Fibroblast of the aortic adventitia (primary cell): ENCODE measurements at regions not wholly inside any gene's neighbourhood (a gene's known extent, or its start where the extent isn't known, plus 50 kb on each side); places are given as distances from the start of the nearest gene placed in this dataset.
"Not testable (repeated sequence)": the region's sequence is repeated elsewhere in the genome, so short reads cannot be mapped to it uniquely, and the experiment has no call there.

Source experiments
- DNase-seq: peaks from one replicate; pipeline ENCODE4 v3.0.0-alpha.2; 2010; ENCODE audit warnings: low read depth
- H3K4me3 ChIP-seq: 2 replicates; pipeline ENCODE4 v1.5.1; 2011; ENCODE audit warnings: low read depth, mild to moderate bottlenecking, control low read depth, low read length, moderate library complexity
- CTCF ChIP-seq: IDR thresholded peaks from 2 replicates; pipeline ENCODE4 v1.5.1; 2011; ENCODE audit warnings: mild to moderate bottlenecking, low read length, control low read depth, inconsistent platforms; ENCODE audit not compliant: insufficient read depth

GRCh38 chr21:23812485-23812884, 1794.8 kb downstream of the MRPL39 start:
- TF ChIP-seq CTCF = no peak
- DNase-seq = no peak
- H3K4me3 ChIP-seq = no peak overlapping the region

GRCh38 chr21:23811805-23812204, 1795.5 kb downstream of the MRPL39 start:
- no peak for DNase-seq
- TF ChIP-seq CTCF = no peak
- H3K4me3 ChIP-seq = no peak overlapping the region

- DNase-seq = no peak
- no peak for TF ChIP-seq CTCF
- H3K4me3 ChIP-seq = no peak overlapping the region
Measured at GRCh38 chr21:23809573-23809972, 1797.7 kb downstream of the MRPL39 start.

GRCh38 chr21:23806966-23807548, 1800.2 kb downstream of the MRPL39 start:
- H3K4me3 ChIP-seq, DNase-seq: not testable (repeated sequence)

GRCh38 chr21:23804866-23805265, 1802.4 kb downstream of the MRPL39 start:
- no peak for TF ChIP-seq CTCF
- no peak for DNase-seq
- H3K4me3 ChIP-seq = no peak overlapping the region

GRCh38 chr21:23801292-23801691, 1806.0 kb downstream of the MRPL39 start:
- H3K4me3 ChIP-seq = no peak overlapping the region
- no peak for TF ChIP-seq CTCF
- no peak for DNase-seq

- DNase-seq = no peak
Measured at GRCh38 chr21:23799376-23799775, 1807.9 kb downstream of the MRPL39 start.

More at GRCh38 chr21:23799376-23799775, 1807.9 kb downstream of the MRPL39 start:
- TF ChIP-seq CTCF = no peak
- H3K4me3 ChIP-seq = no peak overlapping the region
